GM12891 (cell line): ENCODE measurements at regions not wholly inside any gene's neighbourhood (a gene's known extent, or its start where the extent isn't known, plus 50 kb on each side); places are given as distances from the start of the nearest gene placed in this dataset.

Experiments
- PAX5 ChIP-seq: IDR thresholded peaks from 2 replicates; pipeline ENCODE4 v1.6.1; 2011; ENCODE audit warnings: low read length, moderate library complexity, mild to moderate bottlenecking; ENCODE audit not compliant: insufficient read depth, severe bottlenecking
- POLR2A ChIP-seq: IDR thresholded peaks from 2 replicates; pipeline ENCODE4 v1.6.1; 2011; ENCODE audit warnings: low read depth, low read length, control low read depth
- POLR2AphosphoS5 ChIP-seq: IDR thresholded peaks from 2 replicates; pipeline ENCODE4 v1.6.1; 2011; ENCODE audit warnings: low read depth, low read length, control low read depth
- SPI1 ChIP-seq: IDR thresholded peaks from 2 replicates; pipeline ENCODE4 v1.6.1; 2011; ENCODE audit warnings: low read depth, low read length, control low read depth
- TAF1 ChIP-seq: IDR thresholded peaks from 2 replicates; pipeline ENCODE4 v1.6.1; 2011; ENCODE audit warnings: low read depth, low read length, control low read depth

- no peak for TF ChIP-seq POLR2AphosphoS5
- no peak for TF ChIP-seq TAF1
- no peak for TF ChIP-seq POLR2A
- no peak for TF ChIP-seq SPI1
- no peak for TF ChIP-seq PAX5
Observed at GRCh38 chr17:13134076-13134475, 116.2 kb upstream of the ELAC2 start.
